A549 (cell line): ENCODE measurements at regions not wholly inside any gene's neighbourhood (a gene's known extent, or its start where the extent isn't known, plus 50 kb on each side); places are given as distances from the start of the nearest gene placed in this dataset.

Source experiments
- ATAC-seq, 2 experiments: fragments of 200-7000 bp in 1 of 2; fragments of >200 bp in 1 of 2; cut with Nextera tagmentation in 1 of 2; cut with Tn5 transposase in 1 of 2; 3 replicates each; pipeline versions ENCODE4 v1.8.0 to v1.9.1; 2018 to 2020; ENCODE audit warnings: mild to moderate bottlenecking in 1 of 2, moderate library complexity in 1 of 2
- CTCF ChIA-PET: fragments of 300-600 bp; sonication (Branson Sonifier 250); formaldehyde crosslinking; extraction: SDS; loops from one replicate; lab custom pipeline; 2021; ENCODE audit warnings: antibody characterized with exemption, inconsistent platforms; lab: Yijun Ruan, JAX
- POLR2A ChIA-PET: fragments of 350-600 bp; formaldehyde crosslinking; extraction: SDS; loops from one replicate; lab custom pipeline; 2021; ENCODE audit warnings: antibody characterized with exemption, inconsistent platforms; lab: Yijun Ruan, JAX
- DNase-seq, 2 experiments: peaks; one replicate each; pipeline versions ENCODE4 v3.0.0 to v3.0.0-alpha.2; 2011 to 2016; ENCODE audit warnings: low read depth in 1 of 2, low spot score in 1 of 2
- FAIRE-seq: peaks from 2 replicates; lab custom pipeline; 2011; peaks lifted over from hg19 to GRCh38; lab: Jason Lieb, UNC
- H3K27ac ChIP-seq, 2 experiments: fragments of >200 bp; sonication (Bioruptor Twin); formaldehyde crosslinking; 3 replicates each; pipeline ENCODE4 v1.5.1; 2016 to 2017
- H3K4me1 ChIP-seq: fragments of >200 bp; sonication (Bioruptor Twin); formaldehyde crosslinking; 3 replicates; pipeline ENCODE4 v1.6.1; 2016
- H3K4me2 ChIP-seq: fragments of >200 bp; sonication (Bioruptor Twin); formaldehyde crosslinking; 3 replicates; pipeline ENCODE4 v1.6.1; 2016
- H3K4me3 ChIP-seq: fragments of >200 bp; sonication (Bioruptor Twin); formaldehyde crosslinking; 3 replicates; pipeline ENCODE4 v1.5.1; 2016
- H3K9me3 ChIP-seq: fragments of >200 bp; sonication (Bioruptor Twin); formaldehyde crosslinking; 3 replicates; pipeline ENCODE4 v1.6.1; 2016
- BCL3 ChIP-seq: fragments of >200 bp; sonication (Bioruptor Twin); formaldehyde crosslinking; IDR thresholded peaks from 3 replicates; pipeline ENCODE4 v1.6.1; 2016
- CEBPB ChIP-seq, 2 experiments: fragments of >200 bp in 1 of 2; sonication (Bioruptor Twin) in 1 of 2; formaldehyde crosslinking in 1 of 2; IDR thresholded peaks; 2 replicates each; pipeline ENCODE4 v1.6.1; 2012 to 2016
- EHF ChIP-seq: fragments of 250-450 bp; sonication (Bioruptor Pico); IDR thresholded peaks from 2 replicates; pipeline ENCODE4 v1.5.0; 2020; ENCODE audit warnings: mild to moderate bottlenecking
- EP300 ChIP-seq, 2 experiments: fragments of >200 bp; sonication (Bioruptor Twin); formaldehyde crosslinking; IDR thresholded peaks; 2 replicates in 1 of 2; 3 replicates in 1 of 2; pipeline ENCODE4 v1.6.1; 2016 to 2017
- ESRRA ChIP-seq: fragments of 150-350 bp; IDR thresholded peaks from 2 replicates; pipeline ENCODE4 v1.6.1; 2014; ENCODE audit warnings: mild to moderate bottlenecking, low read length, borderline replicate concordance
- FOSB ChIP-seq: fragments of 250-450 bp; sonication (Bioruptor Pico); IDR thresholded peaks from 2 replicates; pipeline ENCODE4 v1.5.0; 2020; ENCODE audit warnings: mild to moderate bottlenecking, moderate library complexity
- HDAC2 ChIP-seq: fragments of 200-600 bp; sonication (generic); IDR thresholded peaks from 2 replicates; pipeline ENCODE4 v1.6.1; 2016
- HOXA7 ChIP-seq: fragments of 250-450 bp; sonication (Bioruptor Pico); IDR thresholded peaks from 2 replicates; pipeline ENCODE4 v1.5.0; 2020; ENCODE audit warnings: mild to moderate bottlenecking, moderate library complexity
- HOXB13 ChIP-seq: fragments of 250-450 bp; sonication (Bioruptor Pico); IDR thresholded peaks from 2 replicates; pipeline ENCODE4 v1.5.0; 2020; ENCODE audit warnings: low read depth, mild to moderate bottlenecking, moderate library complexity
- JUN ChIP-seq, 2 experiments: fragments of >200 bp; sonication (Bioruptor Twin); formaldehyde crosslinking; IDR thresholded peaks; 2 replicates in 1 of 2; 3 replicates in 1 of 2; pipeline ENCODE4 v1.6.1; 2016 to 2017
- JUNB ChIP-seq: fragments of >200 bp; sonication (Bioruptor Twin); formaldehyde crosslinking; IDR thresholded peaks from 2 replicates; pipeline ENCODE4 v1.6.1; 2016
- KDM5A ChIP-seq: fragments of 200-600 bp; sonication (generic); IDR thresholded peaks from 2 replicates; pipeline ENCODE4 v1.6.1; 2016; ENCODE audit warnings: antibody characterized with exemption, mild to moderate bottlenecking
- MAFK ChIP-seq: fragments of 450-650 bp; IDR thresholded peaks from 2 replicates; pipeline ENCODE4 v1.6.1; 2014; ENCODE audit not compliant: partially characterized antibody
- NR3C1 ChIP-seq: fragments of >200 bp; sonication (Bioruptor Twin); formaldehyde crosslinking; IDR thresholded peaks from 3 replicates; pipeline ENCODE4 v1.6.1; 2017
- PHF8 ChIP-seq: fragments of 200-600 bp; sonication (generic); IDR thresholded peaks from 2 replicates; pipeline ENCODE4 v1.6.1; 2016; ENCODE audit warnings: low read depth, mild to moderate bottlenecking, antibody characterized with exemption, moderate library complexity, borderline replicate concordance
- POLR2A ChIP-seq: IDR thresholded peaks from 2 replicates; pipeline ENCODE4 v1.6.1; 2012; ENCODE audit warnings: mild to moderate bottlenecking, low read length
- RARB ChIP-seq: fragments of 250-450 bp; sonication (Bioruptor Pico); IDR thresholded peaks from 2 replicates; pipeline ENCODE4 v1.8.0; 2021; ENCODE audit warnings: mild to moderate bottlenecking, moderate library complexity
- RCOR1 ChIP-seq: fragments of 150-350 bp; IDR thresholded peaks from 2 replicates; pipeline ENCODE4 v1.6.1; 2014; ENCODE audit warnings: antibody characterized with exemption, low read length, low read depth
- RFX5 ChIP-seq: fragments of 450-650 bp; IDR thresholded peaks from 2 replicates; pipeline ENCODE4 v1.7.1; 2014; ENCODE audit warnings: antibody characterized with exemption, mild to moderate bottlenecking, moderate library complexity
- RNF2 ChIP-seq: fragments of 200-600 bp; sonication (generic); IDR thresholded peaks from 2 replicates; pipeline ENCODE4 v1.6.1; 2016; ENCODE audit warnings: low read depth, mild to moderate bottlenecking, antibody characterized with exemption, moderate library complexity, borderline replicate concordance
- SMC3 ChIP-seq: fragments of >200 bp; sonication (Bioruptor Twin); formaldehyde crosslinking; IDR thresholded peaks from 3 replicates; pipeline ENCODE4 v1.6.1; 2018; ENCODE audit warnings: inconsistent platforms
- TP53 ChIP-seq: fragments of 250-450 bp; sonication (Bioruptor Pico); IDR thresholded peaks from 2 replicates; pipeline ENCODE4 v1.5.0; 2021; ENCODE audit warnings: mild to moderate bottlenecking, moderate library complexity
- ZC3H11A ChIP-seq: fragments of 450-650 bp; IDR thresholded peaks from 2 replicates; pipeline ENCODE4 v1.6.1; 2014; ENCODE audit warnings: antibody characterized with exemption, mild to moderate bottlenecking
- WGBS: methylation state at CpG from one replicate; pipeline ENCODE4 v1.1.6; 2017; ENCODE audit errors: missing lambda C conversion rate; 5-methylcytosine and 5-hydroxymethylcytosine counted together
- TF ChIP-seq, protein P1 (sequence below): fragments of 250-450 bp; sonication (Bioruptor Pico); IDR thresholded peaks from 2 replicates; pipeline ENCODE4 v1.5.0; 2020; ENCODE audit warnings: low read depth, mild to moderate bottlenecking, moderate library complexity
- TF ChIP-seq, protein P2 (sequence below): fragments of >200 bp; sonication (Bioruptor Twin); formaldehyde crosslinking; IDR thresholded peaks from 2 replicates; pipeline ENCODE4 v1.6.1; 2016
- TF ChIP-seq, protein P3 (sequence below): IDR thresholded peaks from 2 replicates; pipeline ENCODE4 v1.6.1; 2012
- TF ChIP-seq, protein P4 (sequence below): fragments of 450-650 bp; IDR thresholded peaks from 2 replicates; pipeline ENCODE4 v1.6.1; 2014; ENCODE audit warnings: antibody characterized with exemption

- Histone ChIP-seq H3K4me2 (no peak overlapping the region), H3K4me1 (no peaks in the 10 kb centered on the region), H3K27ac (no peak overlapping the region), H3K9me3 (no peaks in the 10 kb centered on the region), H3K4me3 (no peak overlapping the region)
- ATAC-seq (no peak), FAIRE-seq (no peak), DNase-seq (no peak)
- POLR2A ChIA-PET, result no interaction called here
- TF ChIP-seq, protein P1, sequence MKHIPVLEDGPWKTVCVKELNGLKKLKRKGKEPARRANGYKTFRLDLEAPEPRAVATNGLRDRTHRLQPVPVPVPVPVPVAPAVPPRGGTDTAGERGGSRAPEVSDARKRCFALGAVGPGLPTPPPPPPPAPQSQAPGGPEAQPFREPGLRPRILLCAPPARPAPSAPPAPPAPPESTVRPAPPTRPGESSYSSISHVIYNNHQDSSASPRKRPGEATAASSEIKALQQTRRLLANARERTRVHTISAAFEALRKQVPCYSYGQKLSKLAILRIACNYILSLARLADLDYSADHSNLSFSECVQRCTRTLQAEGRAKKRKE (CRISPR knock-in tag), result no peak
- TF ChIP-seq SMC3 (no peak), PHF8 (no peak), FOSB (CRISPR knock-in tag) (no peak), HOXA7 (CRISPR knock-in tag) (no peak), RCOR1 (no peak), ESRRA (no peak), KDM5A (no peak), HOXB13 (CRISPR knock-in tag) (no peak), JUN (IDR thresholded peaks at IDR 0.05) (no peak), ZC3H11A (no peak), JUNB (no peak), BCL3 (no peak), RNF2 (no peak), CEBPB (IDR thresholded peaks at IDR 0.05) (no peak), MAFK (no peak), HDAC2 (no peak)
- TF ChIP-seq, protein P2, sequence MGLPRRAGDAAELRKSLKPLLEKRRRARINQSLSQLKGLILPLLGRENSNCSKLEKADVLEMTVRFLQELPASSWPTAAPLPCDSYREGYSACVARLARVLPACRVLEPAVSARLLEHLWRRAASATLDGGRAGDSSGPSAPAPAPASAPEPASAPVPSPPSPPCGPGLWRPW, result no peak
- TF ChIP-seq, protein P3, sequence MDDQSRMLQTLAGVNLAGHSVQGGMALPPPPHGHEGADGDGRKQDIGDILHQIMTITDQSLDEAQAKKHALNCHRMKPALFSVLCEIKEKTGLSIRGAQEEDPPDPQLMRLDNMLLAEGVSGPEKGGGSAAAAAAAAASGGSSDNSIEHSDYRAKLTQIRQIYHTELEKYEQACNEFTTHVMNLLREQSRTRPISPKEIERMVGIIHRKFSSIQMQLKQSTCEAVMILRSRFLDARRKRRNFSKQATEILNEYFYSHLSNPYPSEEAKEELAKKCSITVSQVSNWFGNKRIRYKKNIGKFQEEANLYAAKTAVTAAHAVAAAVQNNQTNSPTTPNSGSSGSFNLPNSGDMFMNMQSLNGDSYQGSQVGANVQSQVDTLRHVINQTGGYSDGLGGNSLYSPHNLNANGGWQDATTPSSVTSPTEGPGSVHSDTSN, result no peak
- CTCF ChIA-PET, result interaction anchor here (0.9 to 1.6 kb wide), 4 partner anchors 33 to 812 kb away, joined by 3 to 5 read pairs (median 3); no protein-coding TSS in a partner anchor
- WGBS, result 40% methylated on average over 2 of the region's 2 CpGs
Measured at GRCh38 chr11:10975287-10975721, 117.5 kb upstream of the ZBED5 start.

- 94% methylated on average over 1 of the region's 1 CpG for WGBS
- TF ChIP-seq RFX5 (peak; percentile 96), SMC3 (no peak)
- Histone ChIP-seq H3K4me3 (no peak overlapping the region), H3K9me3 (no peaks in the 10 kb centered on the region), H3K27ac (no peak overlapping the region), H3K4me2 (no peak overlapping the region), H3K4me1 (no peaks in the 10 kb centered on the region)
- DNase-seq, result no peak
- POLR2A ChIA-PET, result no interaction called here
- no peak for ATAC-seq
- FAIRE-seq, result no peak
- CTCF ChIA-PET, result interaction anchor here (1.0 kb wide), 1 partner anchor 814 kb away, joined by 4 read pairs; no protein-coding TSS in a partner anchor
Measured at GRCh38 chr11:10973416-10973815, 115.6 kb upstream of the ZBED5 start.

GRCh38 chr11:10970926-10971325 lies 113.1 kb upstream of the ZBED5 start:
- no peaks in the 10 kb centered on the region for H3K9me3 ChIP-seq
- no peak overlapping the region for H3K4me3 ChIP-seq
- ATAC-seq, result no peak
- H3K4me2 ChIP-seq, result no peak overlapping the region
- FAIRE-seq, result no peak
- no peak for TF ChIP-seq ZC3H11A
- TF ChIP-seq PHF8, result no peak
- TF ChIP-seq RNF2, result no peak
- no peak for TF ChIP-seq NR3C1
- TF ChIP-seq RARB (CRISPR knock-in tag), result no peak
- TF ChIP-seq TP53 (CRISPR knock-in tag), result no peak
- no peak for TF ChIP-seq EP300 (IDR thresholded peaks at IDR 0.05)
- TF ChIP-seq POLR2A, result no peak
- TF ChIP-seq SMC3, result no peak
- TF ChIP-seq JUN (IDR thresholded peaks at IDR 0.05), result no peak
- TF ChIP-seq, protein P4, sequence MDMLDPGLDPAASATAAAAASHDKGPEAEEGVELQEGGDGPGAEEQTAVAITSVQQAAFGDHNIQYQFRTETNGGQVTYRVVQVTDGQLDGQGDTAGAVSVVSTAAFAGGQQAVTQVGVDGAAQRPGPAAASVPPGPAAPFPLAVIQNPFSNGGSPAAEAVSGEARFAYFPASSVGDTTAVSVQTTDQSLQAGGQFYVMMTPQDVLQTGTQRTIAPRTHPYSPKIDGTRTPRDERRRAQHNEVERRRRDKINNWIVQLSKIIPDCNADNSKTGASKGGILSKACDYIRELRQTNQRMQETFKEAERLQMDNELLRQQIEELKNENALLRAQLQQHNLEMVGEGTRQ, result no peak
- no peak for TF ChIP-seq EHF
- H3K4me1 ChIP-seq, result no peaks in the 10 kb centered on the region
- no peak overlapping the region for H3K27ac ChIP-seq
- ChIA-PET CTCF (interaction anchor here (0.6 kb wide), 1 partner anchor 747 kb away, joined by 5 read pairs; no protein-coding TSS in a partner anchor), POLR2A (no interaction called here)
- no peak for DNase-seq
- 62% methylated on average over 3 of the region's 3 CpGs for WGBS
